ENCODE measurements at regions not wholly inside any gene's neighbourhood (a gene's known extent, or its start where the extent isn't known, plus 50 kb on each side); places are given as distances from the start of the nearest gene placed in this dataset.
"Not testable (repeated sequence)": the region's sequence is repeated elsewhere in the genome, so short reads cannot be mapped to it uniquely, and the experiment has no call there.

- no peak for DNase-seq (ENCODE audit: low spot score)
Observed at GRCh38 chr13:34678154-34678553, 263.9 kb upstream of the NBEA start.

- DNase-seq (ENCODE audit: low spot score) = no peak
Observed at GRCh38 chr13:34681405-34681955, 260.6 kb upstream of the NBEA start.

GRCh38 chr13:34695063-34695462 lies 247.0 kb upstream of the NBEA start:
- no peak for DNase-seq (ENCODE audit: low spot score)

- peak; percentile 10 for DNase-seq (ENCODE audit: low spot score)
Observed at GRCh38 chr13:34696296-34696695, 245.8 kb upstream of the NBEA start.

GRCh38 chr13:34696741-34697140 lies 245.3 kb upstream of the NBEA start:
- no peak for DNase-seq (ENCODE audit: low spot score)

- DNase-seq (ENCODE audit: low spot score) = peak; percentile 56
Observed at GRCh38 chr13:34698945-34699344, 243.1 kb upstream of the NBEA start.

GRCh38 chr13:34700155-34700554 lies 241.9 kb upstream of the NBEA start:
- no peak for DNase-seq (ENCODE audit: low spot score)

GRCh38 chr13:34701919-34702318 lies 240.2 kb upstream of the NBEA start:
- no peak for DNase-seq (ENCODE audit: low spot score)

GRCh38 chr13:34708566-34709313 lies 233.3 kb upstream of the NBEA start:
- peak; percentile 10 for DNase-seq (ENCODE audit: low spot score)

- no peak for DNase-seq (ENCODE audit: low spot score)
Observed at GRCh38 chr13:34719060-34719875, 222.8 kb upstream of the NBEA start.

- no peak for DNase-seq (ENCODE audit: low spot score)
Observed at GRCh38 chr13:34720618-34721017, 221.5 kb upstream of the NBEA start.

- peak; percentile 12 for DNase-seq (ENCODE audit: low spot score)
Observed at GRCh38 chr13:34721631-34722595, 220.2 kb upstream of the NBEA start.

- no peak for DNase-seq (ENCODE audit: low spot score)
Observed at GRCh38 chr13:34722922-34723321, 219.1 kb upstream of the NBEA start.

- DNase-seq (ENCODE audit: low spot score) = no peak
Observed at GRCh38 chr13:34730961-34731360, 211.1 kb upstream of the NBEA start.

GRCh38 chr13:34731486-34731885 lies 210.6 kb upstream of the NBEA start:
- DNase-seq (ENCODE audit: low spot score) = no peak

- DNase-seq (ENCODE audit: low spot score) = peak; percentile 75
Observed at GRCh38 chr13:34733721-34734120, 208.3 kb upstream of the NBEA start.

- no peak for DNase-seq (ENCODE audit: low spot score)
Observed at GRCh38 chr13:34734932-34735331, 207.1 kb upstream of the NBEA start.

GRCh38 chr13:34738254-34738992 lies 203.6 kb upstream of the NBEA start:
- DNase-seq (ENCODE audit: low spot score) = no peak

- not testable (repeated sequence) for DNase-seq (ENCODE audit: low spot score)
Observed at GRCh38 chr13:34747056-34747455, 195.0 kb upstream of the NBEA start.

GRCh38 chr13:34747507-34747906 lies 194.6 kb upstream of the NBEA start:
- DNase-seq (ENCODE audit: low spot score) = no peak

GRCh38 chr13:34748073-34748472 lies 194.0 kb upstream of the NBEA start:
- DNase-seq (ENCODE audit: low spot score) = peak; percentile 81
